CD14-positive monocyte (primary cell): ENCODE measurements at regions not wholly inside any gene's neighbourhood (a gene's known extent, or its start where the extent isn't known, plus 50 kb on each side); places are given as distances from the start of the nearest gene placed in this dataset.

ENCODE experiments used
- DNase-seq, 3 donors: peaks; one replicate each; pipeline ENCODE4 v3.0.0-alpha.2; 2011 to 2022
- H2AFZ ChIP-seq: 2 replicates; pipeline ENCODE4 v1.6.0; 2012; ENCODE audit warnings: mild to moderate bottlenecking, low read depth, low read length, inconsistent platforms; ENCODE audit not compliant: insufficient read depth, poor library complexity, severe bottlenecking
- H3K27ac ChIP-seq, 2 donors: 1 replicate in 1 of 2; 2 replicates in 1 of 2; pipeline ENCODE4 v1.5.1; 2012 to 2013; ENCODE audit warnings: low read length in 2 of 2, control low read depth in 1 of 2, inconsistent platforms in 1 of 2, low read depth in 1 of 2, mild to moderate bottlenecking in 1 of 2
- H3K27me3 ChIP-seq, 2 donors: one replicate each; pipeline versions ENCODE4 v1.6.0 to v1.6.1; 2011 to 2013; ENCODE audit warnings: low read length in 2 of 2; ENCODE audit not compliant: control insufficient read depth in 2 of 2, insufficient read depth in 2 of 2
- H3K36me3 ChIP-seq, 2 donors: replicated peaks in 1 of 2; 1 replicate in 1 of 2; 2 replicates in 1 of 2; pipeline versions ENCODE4 v1.5.1 to v1.6.1; 2012 to 2013; ENCODE audit warnings: low read length in 2 of 2, control low read depth in 1 of 2, inconsistent platforms in 1 of 2, mild to moderate bottlenecking in 1 of 2; ENCODE audit not compliant: insufficient read depth in 2 of 2, control insufficient read depth in 1 of 2
- H3K4me1 ChIP-seq, 2 donors: 1 replicate in 1 of 2; 2 replicates in 1 of 2; pipeline versions ENCODE4 v1.5.1 to v1.6.1; 2012 to 2013; ENCODE audit warnings: low read length in 2 of 2, control low read depth in 1 of 2, inconsistent platforms in 1 of 2, mild to moderate bottlenecking in 1 of 2, moderate library complexity in 1 of 2; ENCODE audit not compliant: insufficient read depth in 2 of 2, control insufficient read depth in 1 of 2
- H3K4me2 ChIP-seq: replicated peaks from 2 replicates; pipeline ENCODE3; 2012; ENCODE audit warnings: low read length, moderate library complexity, mild to moderate bottlenecking; ENCODE audit not compliant: poor library complexity, severe bottlenecking; ENCODE audit errors: extremely low read depth
- H3K4me3 ChIP-seq, 3 experiments: fragments of 200-600 bp in 1 of 3; sonication (generic) in 1 of 3; replicated peaks in 1 of 3; 1 replicate in 2 of 3; 2 replicates in 1 of 3; pipeline ENCODE4 v1.5.1; 2011 to 2013; ENCODE audit warnings: low read length in 3 of 3, mild to moderate bottlenecking in 3 of 3, control low read depth in 2 of 3, low read depth in 2 of 3, inconsistent platforms in 1 of 3, moderate library complexity in 1 of 3
- H3K79me2 ChIP-seq: 2 replicates; pipeline ENCODE4 v1.6.0; 2012; ENCODE audit warnings: mild to moderate bottlenecking, control low read depth, inconsistent platforms, low read length, moderate library complexity; ENCODE audit not compliant: insufficient read depth
- H3K9ac ChIP-seq: 2 replicates; pipeline ENCODE4 v1.6.0; 2017; ENCODE audit warnings: low read length, mild to moderate bottlenecking; ENCODE audit not compliant: insufficient read depth, poor library complexity, severe bottlenecking
- H3K9me3 ChIP-seq, 2 donors: replicated peaks in 1 of 2; 1 replicate in 1 of 2; 2 replicates in 1 of 2; pipeline versions ENCODE4 v1.5.1 to v1.6.1; 2012 to 2013; ENCODE audit warnings: low read length in 2 of 2, control low read depth in 1 of 2; ENCODE audit not compliant: control insufficient read depth in 1 of 2, insufficient read depth in 1 of 2
- H4K20me1 ChIP-seq: 2 replicates; pipeline ENCODE4 v1.6.0; 2012; ENCODE audit warnings: mild to moderate bottlenecking, low read length, control low read depth, moderate library complexity; ENCODE audit not compliant: insufficient read depth
- H3K27ac Mint-ChIP-seq, 7 donors: one replicate each; pipeline ENCODE4 v1.8.0; 2020; ENCODE audit warnings: mild to moderate bottlenecking in 7 of 7, mixed read lengths in 7 of 7, moderate library complexity in 6 of 7, inconsistent platforms in 2 of 7
- H3K27me3 Mint-ChIP-seq, 3 donors: one replicate each; pipeline ENCODE4 v1.8.0; 2021 to 2022; ENCODE audit warnings: low read depth in 3 of 3, mild to moderate bottlenecking in 3 of 3, mixed read lengths in 3 of 3, moderate library complexity in 3 of 3, inconsistent platforms in 1 of 3
- H3K36me3 Mint-ChIP-seq, 2 donors: one replicate each; pipeline ENCODE4 v1.8.0; 2020; ENCODE audit warnings: mixed read lengths in 2 of 2, inconsistent platforms in 1 of 2, mild to moderate bottlenecking in 1 of 2
- H3K4me1 Mint-ChIP-seq: one replicate; pipeline ENCODE4 v1.8.0; 2020; ENCODE audit warnings: mild to moderate bottlenecking, mixed read lengths
- H3K4me3 Mint-ChIP-seq, 2 donors: one replicate each; pipeline ENCODE4 v1.8.0; 2020; ENCODE audit warnings: mild to moderate bottlenecking in 2 of 2, mixed read lengths in 2 of 2, moderate library complexity in 1 of 2
- H3K9me3 Mint-ChIP-seq, 7 donors: one replicate each; pipeline ENCODE4 v1.8.0; 2020 to 2022; ENCODE audit warnings: mixed read lengths in 7 of 7, mild to moderate bottlenecking in 6 of 7, moderate library complexity in 6 of 7, inconsistent platforms in 2 of 7
- WGBS: methylation state at CpG from one replicate; pipeline ENCODE4 v1.1.5; 2013; ENCODE audit warnings: missing lambda C conversion rate; ENCODE audit not compliant: insufficient coverage; 5-methylcytosine and 5-hydroxymethylcytosine counted together
- intact Hi-C, 2 donors: fragments of 100-400 bp; cut with micrococcal nuclease; formaldehyde crosslinking; loops; one replicate each; pipeline versions ENCODE4 v1.15.0 to v1.15.1; 2023
- TF ChIP-seq, protein P1 (sequence below): fragments of 200-600 bp; IDR thresholded peaks from one replicate; pipeline ENCODE4 v1.8.0; 2022; ENCODE audit warnings: antibody characterized with exemption, mild to moderate bottlenecking

DNA sequence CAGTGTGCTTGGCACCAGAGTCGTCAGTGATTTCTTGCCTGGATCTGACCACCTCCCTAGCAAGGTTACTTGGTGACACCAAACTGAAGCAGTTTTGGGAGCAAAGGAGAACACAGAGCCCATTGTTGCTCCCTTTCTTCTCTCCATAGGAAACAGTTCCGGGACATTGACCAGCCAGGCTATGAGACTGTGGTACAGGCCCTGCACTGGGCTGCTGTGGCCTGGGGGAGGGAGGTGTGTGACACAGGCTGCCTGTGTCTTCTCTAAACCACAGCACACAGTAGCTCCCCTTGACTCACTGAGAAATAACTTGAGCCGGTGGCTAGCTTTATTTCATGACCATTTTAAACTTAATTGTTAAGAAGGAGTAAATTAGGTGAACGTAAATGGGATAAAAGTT lies 214.8 kb upstream of the UBL3 start:
- Mint-ChIP-seq H3K36me3 (no peaks in the 10 kb centered on the region), H3K4me3 (no peak overlapping the region), H3K27me3 (peaks cover under 1 to 4% (median 1%) of the 10 kb centered on the region in 3 donors), H3K27ac (no peak overlapping the region), H3K4me1 (no peaks in the 10 kb centered on the region), H3K9me3 (peaks cover 0 to 5% (median 1%) of the 10 kb centered on the region in 7 donors)
- H3K4me3 ChIP-seq: no peak overlapping the region
- H3K4me2 ChIP-seq: no peak overlapping the region
- H3K36me3 ChIP-seq: no peaks in the 10 kb centered on the region
- no peaks in the 10 kb centered on the region for H3K9me3 ChIP-seq
- no peak for DNase-seq
- no peaks in the 10 kb centered on the region for H3K79me2 ChIP-seq
- WGBS: no CpG with 5 or more reads among the region's 4 CpGs
- H3K27me3 ChIP-seq: no peaks in the 10 kb centered on the region
- intact Hi-C loops: no loop called here
- no peak overlapping the region for H3K27ac ChIP-seq
- H2AFZ ChIP-seq: no peak overlapping the region
- no peaks in the 10 kb centered on the region for H3K4me1 ChIP-seq
- H3K9ac ChIP-seq: no peak overlapping the region
- H4K20me1 ChIP-seq: no peaks in the 10 kb centered on the region
- TF ChIP-seq, protein P1, sequence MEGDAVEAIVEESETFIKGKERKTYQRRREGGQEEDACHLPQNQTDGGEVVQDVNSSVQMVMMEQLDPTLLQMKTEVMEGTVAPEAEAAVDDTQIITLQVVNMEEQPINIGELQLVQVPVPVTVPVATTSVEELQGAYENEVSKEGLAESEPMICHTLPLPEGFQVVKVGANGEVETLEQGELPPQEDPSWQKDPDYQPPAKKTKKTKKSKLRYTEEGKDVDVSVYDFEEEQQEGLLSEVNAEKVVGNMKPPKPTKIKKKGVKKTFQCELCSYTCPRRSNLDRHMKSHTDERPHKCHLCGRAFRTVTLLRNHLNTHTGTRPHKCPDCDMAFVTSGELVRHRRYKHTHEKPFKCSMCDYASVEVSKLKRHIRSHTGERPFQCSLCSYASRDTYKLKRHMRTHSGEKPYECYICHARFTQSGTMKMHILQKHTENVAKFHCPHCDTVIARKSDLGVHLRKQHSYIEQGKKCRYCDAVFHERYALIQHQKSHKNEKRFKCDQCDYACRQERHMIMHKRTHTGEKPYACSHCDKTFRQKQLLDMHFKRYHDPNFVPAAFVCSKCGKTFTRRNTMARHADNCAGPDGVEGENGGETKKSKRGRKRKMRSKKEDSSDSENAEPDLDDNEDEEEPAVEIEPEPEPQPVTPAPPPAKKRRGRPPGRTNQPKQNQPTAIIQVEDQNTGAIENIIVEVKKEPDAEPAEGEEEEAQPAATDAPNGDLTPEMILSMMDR: no peak

DNA sequence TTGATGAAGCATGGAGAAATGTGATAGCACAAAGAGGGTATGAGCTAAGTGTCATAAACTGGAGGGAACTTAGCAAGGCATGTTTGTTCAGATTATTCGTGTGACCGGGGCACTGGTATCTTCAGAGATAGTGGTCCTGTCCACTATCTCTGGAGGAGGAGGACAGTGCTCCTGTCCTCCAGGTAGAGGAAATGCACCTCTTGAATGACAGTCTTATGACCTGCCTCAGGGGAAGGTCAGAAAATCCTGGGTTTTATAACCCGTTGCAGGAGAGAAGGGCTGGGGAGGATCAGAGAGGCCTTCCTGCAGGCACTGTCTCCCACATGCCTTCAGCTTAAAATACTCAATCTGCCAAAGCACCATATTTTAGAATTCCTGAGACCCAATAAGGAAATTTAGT lies 213.5 kb upstream of the UBL3 start:
- TF ChIP-seq, protein P1: no peak
- no peaks in the 10 kb centered on the region for H3K4me1 Mint-ChIP-seq
- peaks cover 0 to 7% (median 2%) of the 10 kb centered on the region in 7 donors for H3K9me3 Mint-ChIP-seq
- Histone ChIP-seq H3K36me3 (no peaks in the 10 kb centered on the region), H4K20me1 (no peaks in the 10 kb centered on the region), H3K27ac (no peak overlapping the region), H3K4me2 (no peak overlapping the region), H3K79me2 (no peaks in the 10 kb centered on the region), H3K4me3 (no peak overlapping the region), H2AFZ (no peak overlapping the region), H3K9me3 (no peaks in the 10 kb centered on the region), H3K4me1 (no peaks in the 10 kb centered on the region), H3K27me3 (no peaks in the 10 kb centered on the region), H3K9ac (no peak overlapping the region)
- peaks cover 1 to 4% (median 1%) of the 10 kb centered on the region in 3 donors for H3K27me3 Mint-ChIP-seq
- intact Hi-C loops: no loop called here
- H3K27ac Mint-ChIP-seq: no peak overlapping the region
- no peak for DNase-seq
- H3K4me3 Mint-ChIP-seq: no peak overlapping the region
- WGBS: 83% methylated on average over 2 of the region's 3 CpGs
- no peaks in the 10 kb centered on the region for H3K36me3 Mint-ChIP-seq
